ENCODE measurements at regions not wholly inside any gene's neighbourhood (a gene's known extent, or its start where the extent isn't known, plus 50 kb on each side); places are given as distances from the start of the nearest gene placed in this dataset.

DNA sequence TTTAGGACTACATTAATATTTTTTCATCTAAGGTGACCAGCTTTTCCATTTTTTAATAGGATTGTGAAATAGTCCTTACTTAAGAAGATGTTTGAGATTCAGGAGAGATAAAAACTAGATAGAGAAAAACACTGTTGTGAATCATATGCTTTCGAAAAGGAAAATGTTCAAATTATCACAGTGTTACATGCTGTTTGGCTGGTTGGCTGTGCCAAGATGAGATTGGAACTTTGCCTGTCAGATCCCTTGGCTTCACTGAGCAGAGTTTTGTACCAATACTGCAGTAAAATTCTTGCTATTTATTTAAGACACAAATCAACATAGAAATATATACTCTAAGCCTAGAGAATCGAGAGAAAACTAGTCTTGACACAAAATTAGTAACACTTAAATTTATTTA lies 117.2 kb downstream of the OXSM start:
- no peak for TF ChIP-seq POLR2AphosphoS5 (IDR thresholded peaks at IDR 0.05; ENCODE audit: insufficient read depth in 1 of 2, low read depth in 1 of 2)
- no peak for TF ChIP-seq CTCF (IDR thresholded peaks at IDR 0.05)

Measured in vagina (tissue), 2 donors.